GM19395 (cell line): ENCODE measurements at regions not wholly inside any gene's neighbourhood (a gene's known extent, or its start where the extent isn't known, plus 50 kb on each side); places are given as distances from the start of the nearest gene placed in this dataset.

Source experiments
- ATAC-seq: cut with Tn5 transposase; IDR thresholded peaks from one replicate; pipeline ENCODE4 v1.9.1; 2021; ENCODE audit warnings: mild to moderate bottlenecking, moderate library complexity; ENCODE audit not compliant: unreplicated experiment

DNA sequence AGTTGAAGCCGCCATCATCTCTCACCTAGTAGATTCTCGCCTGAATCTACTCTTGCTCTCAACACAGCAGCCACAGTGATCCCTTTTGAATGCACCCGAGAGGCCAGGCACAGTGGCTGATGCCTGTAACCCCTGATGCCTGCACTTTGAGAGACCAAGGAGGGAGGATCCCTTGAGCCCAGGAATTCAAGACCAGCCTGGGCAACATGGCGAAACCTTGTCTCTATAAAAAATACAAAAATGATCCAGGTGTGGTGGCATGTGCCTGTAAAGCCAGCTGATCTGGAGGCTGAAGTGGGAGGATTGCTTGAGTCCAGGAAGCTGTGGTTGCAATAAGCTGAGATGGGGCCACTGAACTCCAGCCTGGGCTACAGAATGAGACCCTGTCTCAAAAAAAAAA lies 60.3 kb upstream of the EML4 start:
- ATAC-seq: no peak

DNA sequence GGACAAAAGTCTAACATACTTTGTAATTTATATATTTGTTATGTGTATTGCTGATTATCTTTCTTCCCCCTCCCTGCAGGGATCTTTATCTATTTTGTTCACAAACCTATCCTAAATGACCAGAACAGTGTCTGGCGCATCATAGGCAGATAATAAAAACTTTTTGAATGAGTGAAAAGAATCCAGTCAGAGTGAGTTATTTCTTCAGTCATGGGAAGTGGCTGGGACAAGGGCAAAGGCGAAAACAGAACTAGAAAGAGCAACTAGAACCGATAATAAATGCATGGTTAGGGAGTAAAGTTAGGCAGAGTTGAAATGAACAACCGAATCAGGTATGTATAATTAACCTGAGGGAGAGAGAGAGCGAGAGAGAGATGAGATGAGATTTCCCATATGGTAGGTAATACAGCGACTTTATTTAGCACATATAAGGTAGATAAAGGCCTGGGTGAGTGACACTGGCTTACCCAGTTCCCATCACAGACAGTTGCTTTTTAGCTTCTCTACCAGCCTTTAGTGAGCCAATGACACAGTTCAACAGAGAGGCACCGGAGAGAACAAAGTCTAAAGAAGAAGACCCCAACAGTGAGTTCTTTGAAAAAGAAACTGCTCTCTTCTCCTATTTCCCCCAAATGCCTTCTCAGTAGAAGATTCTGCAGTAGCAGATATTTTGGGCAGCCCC lies 59.1 kb upstream of the EML4 start:
- ATAC-seq: no peak

GRCh38 chr2:42110641-42111322 lies 58.4 kb upstream of the EML4 start:
- ATAC-seq: no peak

GRCh38 chr2:42112418-42112817 lies 56.7 kb upstream of the EML4 start:
- ATAC-seq: no peak

DNA sequence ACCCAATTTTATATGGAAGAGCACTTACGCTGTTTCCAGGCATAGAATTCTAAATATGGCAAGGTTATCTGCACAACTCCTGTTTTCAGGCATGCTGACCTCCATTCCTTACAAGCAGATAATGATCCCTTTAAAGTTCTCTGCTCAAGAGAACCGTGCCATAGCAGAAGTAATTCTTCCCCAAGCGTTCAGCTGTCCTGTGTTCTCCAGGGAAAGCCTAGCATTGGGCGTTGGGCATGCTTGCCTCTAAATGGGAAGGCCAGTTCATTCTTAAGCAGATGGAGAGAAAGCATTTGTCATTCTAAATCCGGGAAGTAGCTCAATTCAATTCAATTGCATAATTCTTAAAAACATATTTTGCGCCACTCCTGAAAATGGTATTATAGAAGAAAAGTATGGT lies 55.7 kb upstream of the EML4 start:
- no peak for ATAC-seq

DNA sequence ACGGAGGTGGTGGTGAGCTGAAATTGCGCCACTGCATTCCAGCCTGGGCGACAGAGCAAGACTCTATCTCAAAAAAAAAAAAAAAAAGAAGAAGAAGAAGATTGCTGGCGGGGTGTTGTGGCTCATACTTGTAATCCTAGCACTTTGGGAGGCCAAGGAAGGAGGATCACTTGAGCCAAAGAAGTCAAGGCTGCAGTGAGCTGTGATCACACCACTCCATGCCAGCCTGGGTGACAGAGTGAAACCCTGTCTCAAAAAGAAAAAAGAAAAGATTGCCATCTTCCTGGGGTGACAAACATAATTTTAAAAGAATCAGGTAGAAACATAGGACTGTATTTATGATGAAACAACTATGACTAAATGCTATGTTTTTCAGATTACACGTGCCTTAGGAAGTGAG lies 55.1 kb upstream of the EML4 start:
- no peak for ATAC-seq

DNA sequence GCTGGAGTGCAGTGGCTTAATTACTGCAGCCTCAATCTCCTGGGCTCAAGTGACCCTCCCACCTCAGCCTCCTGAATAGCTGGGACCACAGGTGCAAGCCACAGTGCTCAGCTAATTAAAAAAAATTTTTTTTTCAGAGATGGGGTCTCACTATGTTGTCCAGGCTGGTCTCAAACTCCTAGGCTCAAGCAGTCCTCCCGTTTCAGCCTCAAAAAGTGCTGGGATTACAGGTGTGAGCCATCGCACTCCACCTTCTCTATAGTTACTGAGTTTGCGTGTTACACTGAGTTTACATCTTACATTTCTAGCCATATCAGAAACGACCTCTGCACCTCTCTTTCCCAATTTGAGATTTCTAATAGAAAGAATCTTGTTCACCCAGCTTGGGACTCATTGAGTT lies 53.6 kb upstream of the EML4 start:
- ATAC-seq: no peak

GRCh38 chr2:42116195-42117181 lies 52.7 kb upstream of the EML4 start:
- ATAC-seq: no peak

GRCh38 chr2:42117182-42117579 lies 52.0 kb upstream of the EML4 start:
- ATAC-seq: no peak

DNA sequence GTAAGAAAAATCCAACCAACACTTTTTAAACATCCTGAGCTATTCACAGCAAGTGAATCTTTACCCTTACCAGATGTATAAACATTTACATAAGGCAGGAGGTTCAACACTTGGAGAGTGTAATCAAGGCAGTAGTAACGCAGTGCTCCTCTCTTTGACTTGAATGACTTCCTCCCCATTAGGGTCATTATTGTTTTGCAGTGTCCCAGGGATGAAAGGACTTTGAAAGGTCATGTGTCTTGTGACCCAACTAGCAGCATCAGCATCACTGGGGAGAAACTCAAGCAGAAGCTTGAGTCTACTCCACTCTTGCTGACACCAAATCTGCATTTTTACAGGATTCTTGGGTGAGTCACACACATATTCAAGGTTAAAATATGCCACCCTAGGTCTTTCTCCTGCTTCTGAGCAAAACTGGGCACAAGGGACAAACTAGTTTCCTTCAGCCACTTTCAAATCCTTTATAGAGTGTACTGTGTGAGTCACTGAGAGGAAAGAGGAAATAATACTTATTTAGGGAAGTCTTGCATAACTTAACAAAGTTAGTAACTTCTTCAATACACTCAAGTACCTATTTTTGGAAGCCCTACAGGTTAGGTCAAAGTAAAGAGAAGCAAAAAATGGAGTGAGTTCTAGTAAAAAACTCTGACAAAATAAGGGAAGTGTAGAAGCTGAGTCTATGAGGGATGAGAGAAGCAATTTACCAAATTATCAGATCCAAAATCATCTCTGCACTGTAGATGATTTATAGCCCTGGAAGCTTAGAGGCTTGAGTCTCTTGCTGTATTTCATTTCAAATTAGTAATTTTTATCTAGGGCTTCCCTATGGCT lies 51.0 kb upstream of the EML4 start:
- ATAC-seq: peak; percentile 96

DNA sequence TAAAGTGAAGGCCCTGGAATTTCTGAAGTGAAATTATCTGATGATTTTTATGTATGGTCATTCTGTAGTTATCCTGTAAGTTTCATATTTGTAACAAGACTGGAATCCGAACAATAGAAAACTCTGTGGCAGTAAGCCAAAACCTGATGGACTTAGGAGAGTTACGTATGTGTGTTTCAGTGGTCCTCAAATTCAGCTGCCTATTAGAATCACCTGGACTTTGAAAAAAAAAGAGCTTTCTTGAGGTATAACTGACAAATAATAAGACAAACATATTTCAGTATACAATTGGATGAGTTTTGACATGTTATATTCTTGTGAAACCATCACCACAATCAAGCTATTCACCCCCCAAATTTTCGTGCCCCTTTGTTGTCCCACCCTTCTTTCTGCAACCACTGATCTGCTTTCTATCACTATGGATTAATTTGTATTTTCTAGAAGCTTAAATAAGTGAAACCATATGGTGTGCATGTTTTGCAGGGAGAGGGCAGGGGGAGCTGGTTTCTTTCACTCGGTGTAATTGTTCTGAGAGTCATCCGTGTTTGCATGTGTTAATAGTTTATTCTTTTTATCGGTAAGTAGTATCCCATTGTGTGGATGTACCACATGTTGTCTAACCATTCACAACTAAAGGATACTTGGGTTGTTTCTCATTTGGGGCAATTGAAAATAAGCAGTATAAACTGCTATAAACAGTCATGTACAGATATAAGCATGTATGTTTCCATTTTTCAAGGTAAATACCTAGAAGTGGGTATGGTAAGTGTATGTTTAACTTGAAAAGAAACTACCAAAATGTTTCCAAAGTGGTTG lies 50.2 kb upstream of the EML4 start:
- ATAC-seq: no peak
